ENCODE measurements at regions not wholly inside any gene's neighbourhood (a gene's known extent, or its start where the extent isn't known, plus 50 kb on each side); places are given as distances from the start of the nearest gene placed in this dataset.

GRCh38 chr21:38699048-38699447 is 106.7 kb upstream of the ETS2 start:
- TF ChIP-seq, protein P1, sequence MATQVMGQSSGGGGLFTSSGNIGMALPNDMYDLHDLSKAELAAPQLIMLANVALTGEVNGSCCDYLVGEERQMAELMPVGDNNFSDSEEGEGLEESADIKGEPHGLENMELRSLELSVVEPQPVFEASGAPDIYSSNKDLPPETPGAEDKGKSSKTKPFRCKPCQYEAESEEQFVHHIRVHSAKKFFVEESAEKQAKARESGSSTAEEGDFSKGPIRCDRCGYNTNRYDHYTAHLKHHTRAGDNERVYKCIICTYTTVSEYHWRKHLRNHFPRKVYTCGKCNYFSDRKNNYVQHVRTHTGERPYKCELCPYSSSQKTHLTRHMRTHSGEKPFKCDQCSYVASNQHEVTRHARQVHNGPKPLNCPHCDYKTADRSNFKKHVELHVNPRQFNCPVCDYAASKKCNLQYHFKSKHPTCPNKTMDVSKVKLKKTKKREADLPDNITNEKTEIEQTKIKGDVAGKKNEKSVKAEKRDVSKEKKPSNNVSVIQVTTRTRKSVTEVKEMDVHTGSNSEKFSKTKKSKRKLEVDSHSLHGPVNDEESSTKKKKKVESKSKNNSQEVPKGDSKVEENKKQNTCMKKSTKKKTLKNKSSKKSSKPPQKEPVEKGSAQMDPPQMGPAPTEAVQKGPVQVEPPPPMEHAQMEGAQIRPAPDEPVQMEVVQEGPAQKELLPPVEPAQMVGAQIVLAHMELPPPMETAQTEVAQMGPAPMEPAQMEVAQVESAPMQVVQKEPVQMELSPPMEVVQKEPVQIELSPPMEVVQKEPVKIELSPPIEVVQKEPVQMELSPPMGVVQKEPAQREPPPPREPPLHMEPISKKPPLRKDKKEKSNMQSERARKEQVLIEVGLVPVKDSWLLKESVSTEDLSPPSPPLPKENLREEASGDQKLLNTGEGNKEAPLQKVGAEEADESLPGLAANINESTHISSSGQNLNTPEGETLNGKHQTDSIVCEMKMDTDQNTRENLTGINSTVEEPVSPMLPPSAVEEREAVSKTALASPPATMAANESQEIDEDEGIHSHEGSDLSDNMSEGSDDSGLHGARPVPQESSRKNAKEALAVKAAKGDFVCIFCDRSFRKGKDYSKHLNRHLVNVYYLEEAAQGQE (IDR thresholded peaks at IDR 0.05; ENCODE audit: borderline replicate concordance in 1 of 2, low read depth in 1 of 2, low read length in 2 of 2) = no peak
- TF ChIP-seq, protein P2, sequence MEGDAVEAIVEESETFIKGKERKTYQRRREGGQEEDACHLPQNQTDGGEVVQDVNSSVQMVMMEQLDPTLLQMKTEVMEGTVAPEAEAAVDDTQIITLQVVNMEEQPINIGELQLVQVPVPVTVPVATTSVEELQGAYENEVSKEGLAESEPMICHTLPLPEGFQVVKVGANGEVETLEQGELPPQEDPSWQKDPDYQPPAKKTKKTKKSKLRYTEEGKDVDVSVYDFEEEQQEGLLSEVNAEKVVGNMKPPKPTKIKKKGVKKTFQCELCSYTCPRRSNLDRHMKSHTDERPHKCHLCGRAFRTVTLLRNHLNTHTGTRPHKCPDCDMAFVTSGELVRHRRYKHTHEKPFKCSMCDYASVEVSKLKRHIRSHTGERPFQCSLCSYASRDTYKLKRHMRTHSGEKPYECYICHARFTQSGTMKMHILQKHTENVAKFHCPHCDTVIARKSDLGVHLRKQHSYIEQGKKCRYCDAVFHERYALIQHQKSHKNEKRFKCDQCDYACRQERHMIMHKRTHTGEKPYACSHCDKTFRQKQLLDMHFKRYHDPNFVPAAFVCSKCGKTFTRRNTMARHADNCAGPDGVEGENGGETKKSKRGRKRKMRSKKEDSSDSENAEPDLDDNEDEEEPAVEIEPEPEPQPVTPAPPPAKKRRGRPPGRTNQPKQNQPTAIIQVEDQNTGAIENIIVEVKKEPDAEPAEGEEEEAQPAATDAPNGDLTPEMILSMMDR (CRISPR knock-in tag; IDR thresholded peaks at IDR 0.05) = peak; percentile 63
- TF ChIP-seq PCBP1 (IDR thresholded peaks at IDR 0.05; ENCODE audit: borderline replicate concordance, low read depth, low read length) (no peak), PRMT3 (CRISPR knock-in tag; IDR thresholded peaks at IDR 0.05; ENCODE audit: borderline replicate concordance, low read depth) (no peak), RBAK (CRISPR knock-in tag; IDR thresholded peaks at IDR 0.05) (no peak), ZNF10 (CRISPR knock-in tag; IDR thresholded peaks at IDR 0.05; ENCODE audit: borderline replicate concordance, low read depth) (no peak), GTF2F1 (IDR thresholded peaks at IDR 0.05; ENCODE audit: low read length) (no peak)
